ENCODE measurements at regions not wholly inside any gene's neighbourhood (a gene's known extent, or its start where the extent isn't known, plus 50 kb on each side); places are given as distances from the start of the nearest gene placed in this dataset.

- no peak for DNase-seq
Observed at GRCh38 chr4:89665662-89666061, 171.3 kb downstream of the SNCA start.

- DNase-seq: no peak
Observed at GRCh38 chr4:89664521-89664920, 172.4 kb downstream of the SNCA start.

GRCh38 chr4:89661173-89661899 is 175.6 kb downstream of the SNCA start:
- DNase-seq: no peak

- no peak for DNase-seq
Observed at GRCh38 chr4:89660444-89661172, 176.4 kb downstream of the SNCA start.

GRCh38 chr4:89658701-89659024 is 178.3 kb downstream of the SNCA start:
- no peak for DNase-seq

- DNase-seq: no peak
Observed at GRCh38 chr4:89657931-89658700, 178.8 kb downstream of the SNCA start.

- no peak for DNase-seq
Observed at GRCh38 chr4:89653012-89653411, 183.9 kb downstream of the SNCA start.

- DNase-seq: no peak
Observed at GRCh38 chr4:89645482-89645881, 191.5 kb downstream of the SNCA start.

GRCh38 chr4:89641367-89641687 is 195.6 kb downstream of the SNCA start:
- no peak for DNase-seq

- DNase-seq: no peak
Observed at GRCh38 chr4:89640620-89641366, 196.2 kb downstream of the SNCA start.

- DNase-seq: no peak
Observed at GRCh38 chr4:89639395-89639794, 197.6 kb downstream of the SNCA start.

- no peak for DNase-seq
Observed at GRCh38 chr4:89625599-89626293, 211.2 kb downstream of the SNCA start.

- DNase-seq: no peak
Observed at GRCh38 chr4:89619206-89619962, 217.6 kb downstream of the SNCA start.

- DNase-seq: no peak
Observed at GRCh38 chr4:89618151-89618550, 218.8 kb downstream of the SNCA start.

GRCh38 chr4:89617317-89617716 is 219.6 kb downstream of the SNCA start:
- no peak for DNase-seq

- no peak for DNase-seq
Observed at GRCh38 chr4:89616382-89616781, 220.6 kb downstream of the SNCA start.

GRCh38 chr4:89615051-89615450 is 221.9 kb downstream of the SNCA start:
- DNase-seq: no peak

GRCh38 chr4:89614155-89614554 is 222.8 kb downstream of the SNCA start:
- DNase-seq: no peak

GRCh38 chr4:89610236-89610635 is 226.7 kb downstream of the SNCA start:
- no peak for DNase-seq

GRCh38 chr4:89609756-89610155 is 227.2 kb downstream of the SNCA start:
- DNase-seq: no peak

- DNase-seq: no peak
Observed at GRCh38 chr4:89604951-89605350, 232.0 kb downstream of the SNCA start.

- no peak for DNase-seq
Observed at GRCh38 chr4:89599026-89599425, 237.9 kb downstream of the SNCA start.

Data from NCI-H1930 (cell line).